NCI-H187 treated with DMSO at 0.1 percent for 48 hours (cell line): ENCODE measurements at regions not wholly inside any gene's neighbourhood (a gene's known extent, or its start where the extent isn't known, plus 50 kb on each side); places are given as distances from the start of the nearest gene placed in this dataset.

Experiments
- DNase-seq: peaks from one replicate; lab custom pipeline; 2025; lab: John Stamatoyannopoulos, UW

GRCh38 chr1:235009561-235010306 lies 118.9 kb downstream of the TOMM20 start:
- DNase-seq, result no peak

- no peak for DNase-seq
These were observed 119.6 kb downstream of the TOMM20 start for GRCh38 chr1:235009074-235009473.

DNA sequence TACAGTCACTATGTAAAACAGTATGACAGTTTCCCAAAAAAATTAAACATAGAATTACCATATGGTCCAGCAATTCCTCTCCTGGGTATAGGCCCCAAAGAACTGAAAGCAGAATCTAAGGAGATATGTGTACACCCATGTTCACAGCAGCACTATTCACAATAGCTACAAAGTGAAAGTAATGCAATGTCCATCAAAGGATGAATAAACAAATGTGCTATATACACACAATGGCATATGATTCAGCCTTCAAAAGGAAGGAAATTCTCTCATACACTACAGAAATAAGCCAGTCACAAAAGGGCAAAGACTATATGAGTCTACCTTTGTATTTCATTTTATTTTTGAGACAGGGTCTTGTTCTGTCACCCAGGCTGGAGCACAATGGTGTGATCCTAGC lies 120.4 kb downstream of the TOMM20 start:
- DNase-seq, result no peak

- no peak for DNase-seq
These were observed 121.8 kb downstream of the TOMM20 start for GRCh38 chr1:235006816-235007215.

- no peak for DNase-seq
These were observed 122.4 kb downstream of the TOMM20 start for GRCh38 chr1:235006132-235006721.

DNA sequence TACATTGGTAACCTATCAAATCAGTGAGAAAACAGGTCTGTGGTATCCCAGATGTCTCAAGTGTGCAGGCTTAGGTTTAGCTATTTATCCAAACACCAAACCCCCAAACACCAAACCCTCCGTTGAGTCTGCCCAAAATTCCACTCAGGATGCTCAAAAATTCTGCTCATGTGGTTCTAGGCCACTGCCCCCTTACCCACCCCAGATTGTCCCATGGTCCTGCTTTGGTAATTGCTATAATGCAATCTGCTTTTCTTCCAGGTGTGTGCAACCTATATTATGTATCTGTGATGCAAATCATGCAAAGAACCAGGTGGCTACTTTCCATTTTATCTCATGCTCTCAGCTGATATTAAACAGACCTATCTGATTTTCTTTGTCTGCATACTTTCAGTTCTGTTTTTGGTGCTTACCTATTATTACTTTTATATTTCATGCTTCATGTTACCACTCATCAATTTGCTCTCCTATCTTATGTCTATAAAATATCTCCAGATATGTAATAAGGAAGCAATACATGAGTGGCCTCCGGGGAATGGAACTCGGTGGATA lies 123.7 kb downstream of the TOMM20 start:
- DNase-seq, result no peak

GRCh38 chr1:235004276-235004675 lies 124.4 kb downstream of the TOMM20 start:
- no peak for DNase-seq

DNA sequence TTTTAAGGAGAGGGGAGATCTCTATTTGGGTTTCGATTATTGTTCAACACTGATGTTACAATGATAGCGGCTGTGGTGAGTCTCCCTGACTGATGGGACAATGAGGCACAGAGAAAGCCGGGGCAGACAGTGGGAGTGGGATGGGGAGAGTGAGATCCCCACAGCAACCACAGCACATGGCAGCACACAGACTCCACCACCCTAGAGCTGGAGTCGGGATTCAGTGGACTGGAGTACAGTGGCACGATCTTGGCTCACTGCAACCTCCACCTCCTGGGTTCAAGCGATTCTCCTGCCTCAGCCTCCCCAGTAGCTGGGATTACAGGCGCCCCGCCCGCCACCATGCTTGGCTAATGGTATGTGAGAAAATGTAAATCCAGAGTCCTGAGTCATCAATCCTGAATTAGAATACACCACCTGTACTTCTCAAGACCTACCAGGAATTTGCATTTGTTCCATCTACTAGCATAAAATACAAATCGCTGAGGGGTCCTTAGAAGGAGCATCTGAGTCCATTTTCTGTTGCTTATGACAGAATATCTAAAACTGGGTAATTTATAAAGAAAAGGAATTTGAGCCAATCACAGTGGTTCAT lies 125.8 kb downstream of the TOMM20 start:
- no peak for DNase-seq

GRCh38 chr1:234999513-234999940 lies 129.1 kb downstream of the TOMM20 start:
- DNase-seq, result no peak

DNA sequence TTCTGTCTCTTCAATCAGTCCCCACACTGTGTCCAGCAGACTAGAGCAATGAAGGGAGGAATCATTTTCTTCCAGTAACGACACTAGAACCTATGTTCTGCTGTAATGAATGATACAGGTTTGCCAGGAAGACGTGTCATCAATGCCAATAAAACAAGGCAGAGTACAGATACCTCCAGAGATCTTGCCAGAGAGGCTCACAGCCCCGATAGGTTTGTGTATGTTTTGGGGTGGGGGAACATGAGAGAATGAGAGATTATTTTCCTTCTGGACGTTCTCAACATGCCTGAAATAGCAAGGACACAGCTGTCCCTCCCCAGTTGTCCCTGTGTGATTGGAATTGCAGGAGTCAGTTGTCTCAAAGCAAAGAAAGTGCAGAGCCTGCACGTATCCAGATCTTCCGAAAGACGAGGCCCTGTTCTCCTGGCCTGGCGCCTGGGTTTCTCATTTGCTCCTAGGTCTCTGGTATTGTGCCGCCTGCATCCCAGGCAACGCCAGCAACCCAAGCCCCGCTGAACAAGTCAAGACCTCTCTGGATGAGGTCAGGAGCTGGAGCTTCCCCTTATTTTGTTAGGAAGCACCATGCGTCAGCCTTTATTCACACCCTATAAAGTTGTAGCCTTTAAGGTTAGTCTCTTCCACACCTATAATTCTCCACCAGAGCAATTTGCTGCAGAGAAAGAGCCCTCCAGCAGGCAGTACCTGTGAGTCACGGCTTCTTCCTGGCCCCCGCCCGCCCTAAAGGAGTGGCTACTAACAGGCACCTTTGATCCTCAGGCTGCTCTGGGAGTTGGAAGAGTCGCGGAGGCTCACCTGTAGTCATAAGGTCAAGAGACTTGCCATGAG lies 130.5 kb downstream of the TOMM20 start:
- DNase-seq, result no peak

DNA sequence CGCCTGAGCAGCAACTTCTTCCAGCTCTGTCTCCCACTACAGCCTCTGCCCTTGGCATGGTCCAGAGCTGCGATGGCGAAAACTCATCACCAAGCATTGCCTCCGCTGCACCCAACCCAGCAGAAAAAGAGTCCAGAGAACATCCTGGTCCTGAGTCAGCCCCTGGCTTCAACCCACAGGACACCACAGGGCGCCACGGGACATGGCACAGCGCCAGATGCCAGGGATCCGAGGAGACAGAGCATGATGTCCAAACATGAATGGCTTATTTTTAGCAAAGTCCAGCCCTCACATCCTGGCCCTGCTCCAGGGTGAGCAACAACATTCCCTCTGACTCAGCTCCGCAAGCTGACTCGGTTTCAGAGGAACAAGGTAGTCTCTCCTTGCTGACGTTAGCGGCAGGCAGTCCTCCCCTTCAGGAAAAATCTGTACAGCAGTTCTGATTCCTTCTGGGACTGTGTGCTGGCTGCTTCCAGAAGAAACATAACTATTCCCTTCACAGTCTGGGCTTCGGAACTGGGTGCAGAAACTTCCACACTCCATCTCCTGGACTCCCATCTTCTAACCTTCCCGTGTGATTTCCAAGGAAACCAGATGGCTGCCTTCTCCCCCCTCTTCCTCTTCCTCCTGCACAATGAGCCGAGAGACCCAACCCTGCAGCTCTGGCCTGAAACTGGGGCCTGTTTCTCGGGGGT lies 131.3 kb downstream of the TOMM20 start:
- no peak for DNase-seq

- no peak for DNase-seq
These were observed 132.3 kb downstream of the TOMM20 start for GRCh38 chr1:234996245-234996757.

DNA sequence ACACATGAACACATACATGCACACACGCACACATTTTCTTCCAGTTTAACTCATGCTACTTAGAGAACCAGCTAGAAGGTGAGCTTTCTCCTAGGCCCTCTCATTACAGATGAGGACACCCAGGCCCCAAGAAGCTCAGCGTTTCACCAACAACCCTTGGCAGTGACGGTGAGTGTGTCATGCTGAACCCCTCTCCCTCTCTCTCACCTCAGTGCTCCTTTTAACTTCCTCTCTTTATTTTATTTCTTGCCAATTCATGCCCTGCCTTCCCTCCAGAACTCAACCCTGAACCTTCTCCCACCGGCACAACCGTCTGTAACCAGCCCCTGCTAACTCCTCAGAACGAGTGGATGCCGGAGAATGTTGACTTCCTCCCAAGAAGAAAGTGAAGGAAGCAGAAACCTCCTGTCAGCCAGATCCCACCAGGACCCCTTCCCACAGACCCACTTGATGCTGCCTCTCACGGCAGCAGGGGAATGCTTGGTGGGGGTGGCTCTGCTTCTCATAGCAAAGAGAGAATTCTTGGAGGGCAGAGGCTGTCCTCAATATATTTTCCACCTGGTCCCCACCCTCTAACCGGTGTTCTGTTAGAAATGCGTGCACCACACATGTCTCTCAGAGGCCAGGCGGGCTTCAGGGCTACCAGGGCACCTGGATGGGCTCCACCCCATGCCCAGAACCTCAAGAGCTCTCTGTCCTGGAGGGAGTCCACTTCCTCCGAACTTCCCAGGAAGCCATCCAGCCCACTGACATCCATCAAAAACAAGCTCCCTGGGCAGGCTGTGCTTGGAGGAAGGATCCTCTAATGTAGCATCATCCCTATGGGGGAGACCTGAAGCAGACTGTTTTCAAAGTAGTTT lies 134.0 kb downstream of the TOMM20 start:
- DNase-seq, result no peak

GRCh38 chr1:234992065-234992464 lies 136.6 kb downstream of the TOMM20 start:
- no peak for DNase-seq

GRCh38 chr1:234990874-234991801 lies 137.5 kb downstream of the TOMM20 start:
- no peak for DNase-seq

- no peak for DNase-seq
These were observed 138.3 kb downstream of the TOMM20 start for GRCh38 chr1:234990328-234990675.

- no peak for DNase-seq
These were observed 138.9 kb downstream of the TOMM20 start for GRCh38 chr1:234989479-234990327.

DNA sequence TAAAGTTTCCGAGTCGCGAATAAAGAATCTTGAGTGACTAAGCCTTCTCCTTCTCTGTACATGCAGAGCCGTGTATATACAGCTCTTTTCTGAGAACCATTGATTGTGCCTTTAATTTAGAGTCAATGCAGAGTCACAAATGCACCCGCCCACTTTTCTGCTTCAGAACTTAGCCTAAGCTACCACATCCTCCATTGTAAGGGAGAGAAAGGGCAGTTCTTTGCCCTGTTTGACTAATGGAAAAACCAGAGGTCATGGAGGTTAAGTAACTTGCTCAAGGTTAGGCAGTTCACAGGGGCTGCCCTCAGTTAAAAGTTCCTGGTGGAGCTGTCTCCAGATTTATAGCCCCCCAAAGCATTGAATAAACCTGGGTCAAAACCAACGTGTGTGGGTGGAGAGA lies 139.6 kb downstream of the TOMM20 start:
- DNase-seq, result no peak
